SK-N-SH treated with all-trans-retinoic acid at 6 μM for 48 hours (cell line): ENCODE measurements at regions not wholly inside any gene's neighbourhood (a gene's known extent, or its start where the extent isn't known, plus 50 kb on each side); places are given as distances from the start of the nearest gene placed in this dataset.

Experiments used
- ATAC-seq: fragments of 200-7000 bp; cut with Tn5 transposase; 3 replicates; pipeline ENCODE4 v1.9.1; 2020; ENCODE audit warnings: mild to moderate bottlenecking, moderate library complexity
- BACH2 ChIP-seq: fragments of 250-450 bp; sonication (Bioruptor Pico); IDR thresholded peaks from 2 replicates; pipeline ENCODE4 v1.9.0; 2021; ENCODE audit warnings: mild to moderate bottlenecking, borderline replicate concordance
- CSRNP3 ChIP-seq: fragments of 250-450 bp; sonication (Bioruptor Pico); IDR thresholded peaks from 2 replicates; pipeline ENCODE4 v1.5.1; 2021; ENCODE audit warnings: mild to moderate bottlenecking, moderate library complexity
- ESRRG ChIP-seq: fragments of 250-450 bp; sonication (Bioruptor Pico); IDR thresholded peaks from 2 replicates; pipeline ENCODE4 v1.6.1; 2021; ENCODE audit warnings: mild to moderate bottlenecking
- GLIS3 ChIP-seq: fragments of 250-450 bp; sonication (Bioruptor Pico); IDR thresholded peaks from 2 replicates; pipeline ENCODE4 v1.5.0; 2020; ENCODE audit warnings: mild to moderate bottlenecking, moderate library complexity
- ISL1 ChIP-seq: fragments of 250-450 bp; sonication (Bioruptor Pico); IDR thresholded peaks from 2 replicates; pipeline ENCODE4 v2.1.2; 2022; ENCODE audit warnings: mild to moderate bottlenecking, moderate library complexity
- OSR1 ChIP-seq: fragments of 250-450 bp; sonication (Bioruptor Pico); IDR thresholded peaks from 2 replicates; pipeline ENCODE4 v1.8.0; 2022; ENCODE audit warnings: moderate library complexity, mild to moderate bottlenecking, inconsistent platforms
- POU6F1 ChIP-seq: fragments of 250-450 bp; sonication (Bioruptor Pico); IDR thresholded peaks from 2 replicates; pipeline ENCODE4 v1.8.0; 2021; ENCODE audit warnings: low read depth, mild to moderate bottlenecking, moderate library complexity, borderline replicate concordance
- PPARA ChIP-seq: fragments of 250-450 bp; sonication (Bioruptor Pico); IDR thresholded peaks from 2 replicates; pipeline ENCODE4 v1.5.0; 2020; ENCODE audit warnings: mild to moderate bottlenecking, borderline replicate concordance
- RARB ChIP-seq: fragments of 250-450 bp; sonication (Bioruptor Pico); IDR thresholded peaks from 2 replicates; pipeline ENCODE4 v1.8.0; 2021; ENCODE audit warnings: mild to moderate bottlenecking, moderate library complexity
- SNAI2 ChIP-seq: fragments of 250-450 bp; sonication (Bioruptor Pico); IDR thresholded peaks from 2 replicates; pipeline ENCODE4 v1.5.0; 2020; ENCODE audit warnings: mild to moderate bottlenecking, moderate library complexity
- TCF4 ChIP-seq: fragments of 250-450 bp; sonication (Bioruptor Pico); IDR thresholded peaks from 2 replicates; pipeline ENCODE4 v1.8.0; 2021; ENCODE audit warnings: mild to moderate bottlenecking, moderate library complexity, borderline replicate concordance
- TOX ChIP-seq: fragments of 250-450 bp; sonication (Bioruptor Pico); IDR thresholded peaks from 2 replicates; pipeline ENCODE4 v1.8.0; 2021; ENCODE audit warnings: mild to moderate bottlenecking, moderate library complexity, borderline replicate concordance
- ZC3H10 ChIP-seq: fragments of 250-450 bp; sonication (Bioruptor Pico); IDR thresholded peaks from 2 replicates; pipeline ENCODE4 v1.5.1; 2021; ENCODE audit warnings: mild to moderate bottlenecking, moderate library complexity
- ZFP3 ChIP-seq: fragments of 250-450 bp; sonication (Bioruptor Pico); IDR thresholded peaks from 2 replicates; pipeline ENCODE4 v1.5.0; 2020; ENCODE audit warnings: mild to moderate bottlenecking, moderate library complexity
- ZFP30 ChIP-seq: fragments of 450-650 bp; formaldehyde crosslinking; IDR thresholded peaks from 2 replicates; pipeline ENCODE4 v1.5.0; 2022; ENCODE audit warnings: mild to moderate bottlenecking, moderate library complexity
- ZNF70 ChIP-seq: fragments of 450-650 bp; formaldehyde crosslinking; IDR thresholded peaks from 2 replicates; pipeline ENCODE4 v1.5.0; 2020; ENCODE audit warnings: mild to moderate bottlenecking, moderate library complexity
- ZNF8 ChIP-seq: fragments of 450-650 bp; formaldehyde crosslinking; IDR thresholded peaks from 2 replicates; pipeline ENCODE4 v1.5.0; 2020; ENCODE audit warnings: mild to moderate bottlenecking, moderate library complexity
- TF ChIP-seq, protein P1 (sequence below): fragments of 250-450 bp; sonication (Bioruptor Pico); IDR thresholded peaks from 2 replicates; pipeline ENCODE4 v1.5.1; 2020; ENCODE audit warnings: low read depth, mild to moderate bottlenecking, moderate library complexity
- TF ChIP-seq, protein P2 (sequence below): fragments of 250-450 bp; sonication (Bioruptor Pico); IDR thresholded peaks from 2 replicates; pipeline ENCODE4 v1.8.0; 2020; ENCODE audit warnings: mild to moderate bottlenecking, moderate library complexity, borderline replicate concordance
- TF ChIP-seq, protein P3 (sequence below): fragments of 250-450 bp; sonication (Bioruptor Pico); IDR thresholded peaks from 2 replicates; pipeline ENCODE4 v1.5.0; 2020; ENCODE audit warnings: mild to moderate bottlenecking, moderate library complexity

DNA sequence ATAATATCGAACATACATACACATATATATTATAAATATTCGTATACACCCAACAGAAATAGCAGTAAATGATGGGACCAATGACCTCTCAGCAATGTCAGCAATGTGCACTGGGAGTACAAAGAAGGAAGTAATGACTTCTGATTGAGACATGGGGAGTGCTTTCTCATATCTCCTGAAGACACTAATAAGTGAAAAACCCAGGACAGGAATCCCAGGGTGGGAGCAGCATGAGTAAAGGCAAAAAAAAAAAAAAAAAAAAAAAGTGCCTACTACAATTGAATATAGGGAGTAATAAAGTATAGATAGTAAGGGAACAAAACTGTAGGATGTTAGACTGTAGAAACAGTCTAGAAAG, 491.3 kb downstream of the IRS1 start:
- TF ChIP-seq TOX (CRISPR knock-in tag) (no peak), SNAI2 (CRISPR knock-in tag) (no peak), CSRNP3 (CRISPR knock-in tag) (no peak), OSR1 (CRISPR knock-in tag) (no peak), ZFP30 (CRISPR knock-in tag) (no peak), TCF4 (CRISPR knock-in tag) (no peak), ESRRG (CRISPR knock-in tag) (no peak), ZFP3 (CRISPR knock-in tag) (no peak), RARB (CRISPR knock-in tag) (no peak), POU6F1 (CRISPR knock-in tag) (no peak), BACH2 (CRISPR knock-in tag) (no peak), PPARA (CRISPR knock-in tag) (no peak), GLIS3 (CRISPR knock-in tag) (no peak), ZNF70 (no peak), ZNF8 (CRISPR knock-in tag) (no peak)
- TF ChIP-seq, protein P1, sequence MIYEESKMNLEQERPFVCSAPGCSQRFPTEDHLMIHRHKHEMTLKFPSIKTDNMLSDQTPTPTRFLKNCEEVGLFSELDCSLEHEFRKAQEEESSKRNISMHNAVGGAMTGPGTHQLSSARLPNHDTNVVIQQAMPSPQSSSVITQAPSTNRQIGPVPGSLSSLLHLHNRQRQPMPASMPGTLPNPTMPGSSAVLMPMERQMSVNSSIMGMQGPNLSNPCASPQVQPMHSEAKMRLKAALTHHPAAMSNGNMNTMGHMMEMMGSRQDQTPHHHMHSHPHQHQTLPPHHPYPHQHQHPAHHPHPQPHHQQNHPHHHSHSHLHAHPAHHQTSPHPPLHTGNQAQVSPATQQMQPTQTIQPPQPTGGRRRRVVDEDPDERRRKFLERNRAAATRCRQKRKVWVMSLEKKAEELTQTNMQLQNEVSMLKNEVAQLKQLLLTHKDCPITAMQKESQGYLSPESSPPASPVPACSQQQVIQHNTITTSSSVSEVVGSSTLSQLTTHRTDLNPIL (CRISPR knock-in tag): no peak
- TF ChIP-seq, protein P2, sequence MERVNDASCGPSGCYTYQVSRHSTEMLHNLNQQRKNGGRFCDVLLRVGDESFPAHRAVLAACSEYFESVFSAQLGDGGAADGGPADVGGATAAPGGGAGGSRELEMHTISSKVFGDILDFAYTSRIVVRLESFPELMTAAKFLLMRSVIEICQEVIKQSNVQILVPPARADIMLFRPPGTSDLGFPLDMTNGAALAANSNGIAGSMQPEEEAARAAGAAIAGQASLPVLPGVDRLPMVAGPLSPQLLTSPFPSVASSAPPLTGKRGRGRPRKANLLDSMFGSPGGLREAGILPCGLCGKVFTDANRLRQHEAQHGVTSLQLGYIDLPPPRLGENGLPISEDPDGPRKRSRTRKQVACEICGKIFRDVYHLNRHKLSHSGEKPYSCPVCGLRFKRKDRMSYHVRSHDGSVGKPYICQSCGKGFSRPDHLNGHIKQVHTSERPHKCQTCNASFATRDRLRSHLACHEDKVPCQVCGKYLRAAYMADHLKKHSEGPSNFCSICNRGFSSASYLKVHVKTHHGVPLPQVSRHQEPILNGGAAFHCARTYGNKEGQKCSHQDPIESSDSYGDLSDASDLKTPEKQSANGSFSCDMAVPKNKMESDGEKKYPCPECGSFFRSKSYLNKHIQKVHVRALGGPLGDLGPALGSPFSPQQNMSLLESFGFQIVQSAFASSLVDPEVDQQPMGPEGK (CRISPR knock-in tag): no peak
- TF ChIP-seq, protein P3, sequence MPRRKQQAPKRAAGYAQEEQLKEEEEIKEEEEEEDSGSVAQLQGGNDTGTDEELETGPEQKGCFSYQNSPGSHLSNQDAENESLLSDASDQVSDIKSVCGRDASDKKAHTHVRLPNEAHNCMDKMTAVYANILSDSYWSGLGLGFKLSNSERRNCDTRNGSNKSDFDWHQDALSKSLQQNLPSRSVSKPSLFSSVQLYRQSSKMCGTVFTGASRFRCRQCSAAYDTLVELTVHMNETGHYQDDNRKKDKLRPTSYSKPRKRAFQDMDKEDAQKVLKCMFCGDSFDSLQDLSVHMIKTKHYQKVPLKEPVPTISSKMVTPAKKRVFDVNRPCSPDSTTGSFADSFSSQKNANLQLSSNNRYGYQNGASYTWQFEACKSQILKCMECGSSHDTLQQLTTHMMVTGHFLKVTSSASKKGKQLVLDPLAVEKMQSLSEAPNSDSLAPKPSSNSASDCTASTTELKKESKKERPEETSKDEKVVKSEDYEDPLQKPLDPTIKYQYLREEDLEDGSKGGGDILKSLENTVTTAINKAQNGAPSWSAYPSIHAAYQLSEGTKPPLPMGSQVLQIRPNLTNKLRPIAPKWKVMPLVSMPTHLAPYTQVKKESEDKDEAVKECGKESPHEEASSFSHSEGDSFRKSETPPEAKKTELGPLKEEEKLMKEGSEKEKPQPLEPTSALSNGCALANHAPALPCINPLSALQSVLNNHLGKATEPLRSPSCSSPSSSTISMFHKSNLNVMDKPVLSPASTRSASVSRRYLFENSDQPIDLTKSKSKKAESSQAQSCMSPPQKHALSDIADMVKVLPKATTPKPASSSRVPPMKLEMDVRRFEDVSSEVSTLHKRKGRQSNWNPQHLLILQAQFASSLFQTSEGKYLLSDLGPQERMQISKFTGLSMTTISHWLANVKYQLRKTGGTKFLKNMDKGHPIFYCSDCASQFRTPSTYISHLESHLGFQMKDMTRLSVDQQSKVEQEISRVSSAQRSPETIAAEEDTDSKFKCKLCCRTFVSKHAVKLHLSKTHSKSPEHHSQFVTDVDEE (CRISPR knock-in tag): no peak
- no peak for ATAC-seq

DNA sequence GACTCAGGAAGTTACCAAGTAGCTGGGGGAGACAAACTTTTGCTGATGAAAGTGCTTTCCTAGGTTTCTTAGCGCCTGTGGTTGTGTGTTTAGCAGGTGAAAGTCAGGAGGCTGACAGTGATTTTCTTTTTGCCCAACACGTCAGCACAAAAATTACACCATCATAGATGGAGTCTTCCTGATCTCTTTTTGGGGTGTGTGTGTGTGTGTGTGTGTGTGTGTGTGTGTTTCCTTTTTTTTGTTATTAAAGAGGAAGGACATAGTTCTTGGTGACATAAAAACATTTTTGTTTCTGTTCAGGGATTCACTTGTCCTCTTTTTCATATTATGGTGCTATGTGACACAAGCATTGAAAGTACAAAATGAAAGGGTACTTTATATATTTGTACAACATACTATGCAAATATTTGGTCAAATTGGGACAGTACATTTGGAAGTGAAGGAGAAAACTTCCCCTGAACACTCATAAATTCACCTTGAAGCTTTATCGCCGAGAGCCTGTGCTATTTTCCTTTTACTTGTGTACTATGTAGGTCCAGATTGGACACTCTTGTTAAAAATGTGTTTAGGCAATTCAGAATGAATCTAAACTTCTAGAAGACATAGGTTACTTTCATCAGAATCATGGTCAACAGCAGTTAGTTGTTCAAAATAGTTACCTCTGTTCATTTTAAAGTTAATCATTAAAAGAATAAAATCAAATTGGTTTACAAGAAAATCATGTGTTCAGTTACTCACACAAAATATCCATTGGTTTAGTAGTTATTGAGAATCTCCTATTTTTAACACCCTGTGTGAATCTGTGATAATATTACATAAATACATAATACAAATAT, 491.9 kb downstream of the IRS1 start:
- TF ChIP-seq ESRRG (CRISPR knock-in tag): no peak
- TF ChIP-seq CSRNP3 (CRISPR knock-in tag): no peak
- TF ChIP-seq ZNF8 (CRISPR knock-in tag): no peak
- TF ChIP-seq ISL1: no peak
- no peak for TF ChIP-seq ZC3H10 (CRISPR knock-in tag)
- TF ChIP-seq, protein P3 (CRISPR knock-in tag): no peak
- no peak for TF ChIP-seq BACH2 (CRISPR knock-in tag)
- TF ChIP-seq TOX (CRISPR knock-in tag): no peak
- TF ChIP-seq, all 23 proteins: peak for 0

More for the DNA sequence above, 491.9 kb downstream of the IRS1 start:
- ATAC-seq: no peak
